ENCODE measurements at regions not wholly inside any gene's neighbourhood (a gene's known extent, or its start where the extent isn't known, plus 50 kb on each side); places are given as distances from the start of the nearest gene placed in this dataset.

DNA sequence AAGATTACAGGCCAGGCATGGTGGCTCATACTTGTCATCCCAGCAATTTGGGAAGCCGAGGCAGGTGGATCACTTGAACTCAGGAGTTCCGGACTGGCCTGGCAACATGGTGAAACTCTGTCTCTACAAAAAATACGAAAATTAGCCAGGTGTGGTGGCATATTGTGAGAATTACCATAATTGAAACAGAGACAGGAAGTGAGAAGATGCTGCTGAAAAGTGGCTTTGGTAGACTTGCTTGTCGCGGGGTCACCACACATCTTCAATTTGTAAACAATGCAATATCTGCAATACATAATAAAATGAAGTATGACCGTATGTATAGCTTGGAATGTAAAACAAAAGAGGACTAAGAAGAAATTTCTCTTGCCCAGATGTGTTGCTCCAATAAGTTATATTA, 490.5 kb downstream of the GABRG2 start:
- H2BK120ac ChIP-seq (ENCODE audit: low read depth, low read length) = no peak overlapping the region
- H4K5ac ChIP-seq (ENCODE audit: low read depth, low read length) = no peak overlapping the region
- ATAC-seq (ENCODE audit: low read depth) (no peak), DNase-seq (no peak)
- ChIA-PET CTCF (no interaction called here), POLR2A (ENCODE audit: unreplicated experiment) (no interaction called here)
- H4K8ac ChIP-seq (ENCODE audit: low read depth in 2 of 2, low read length in 2 of 2) = no peak overlapping the region
- H3K9ac ChIP-seq (ENCODE audit: low read depth, low read length) = no peak overlapping the region
- intact Hi-C loops (cut with micrococcal nuclease) = no loop called here
- dilution Hi-C loops (cut with HindIII; ENCODE audit: low sequenced_read_pairs, unreplicated experiment) = no loop called here
- no peaks in the 10 kb centered on the region for H3K27me3 ChIP-seq (ENCODE audit: control insufficient read depth, insufficient read depth, low read length)
- no peaks in the 10 kb centered on the region for H3K9me1 ChIP-seq (ENCODE audit: insufficient read depth, low read length)
- no peak overlapping the region for H3K18ac ChIP-seq (ENCODE audit: low read depth, low read length)
- no peak overlapping the region for H2BK5ac ChIP-seq (ENCODE audit: low read depth, low read length, poor library complexity, severe bottlenecking)
- no peaks in the 10 kb centered on the region for H4K20me1 ChIP-seq (ENCODE audit: insufficient read depth, low read length)
- H3K4me3 ChIP-seq (ENCODE audit: insufficient read depth, low read depth, low read length) = no peak overlapping the region
- H3K14ac ChIP-seq (replicated peaks; ENCODE audit: low read depth, low read length) = no peak overlapping the region
- no CpG with 5 or more reads among the region's 6 CpGs for WGBS, 2 experiments (ENCODE audit: extremely low coverage in 2 of 2, insufficient read length in 1 of 2)
- H3K9me3 ChIP-seq (ENCODE audit: control insufficient read depth, insufficient read depth, low read length) = peaks cover 2% of the 10 kb centered on the region; the same call in 1 of the 2 replicates
- H2AFZ ChIP-seq (replicated peaks; ENCODE audit: low read length, poor library complexity) = no peak overlapping the region
- no peaks in the 10 kb centered on the region for H3K79me1 ChIP-seq (ENCODE audit: low read depth in 1 of 2, low read length in 2 of 2)
- H3K4ac ChIP-seq (ENCODE audit: low read depth, low read length) = no peak overlapping the region
- H2AK9ac ChIP-seq (replicated peaks; ENCODE audit: low read depth, low read length, poor library complexity) = no peak overlapping the region
- H3K4me1 ChIP-seq (ENCODE audit: control insufficient read depth, insufficient read depth, low read length) = no peaks in the 10 kb centered on the region
- no peak overlapping the region for H3K4me2 ChIP-seq (ENCODE audit: low read depth, low read length)
- no peak overlapping the region for H2BK15ac ChIP-seq (ENCODE audit: low read depth, low read length)
- no peaks in the 10 kb centered on the region for H3K36me3 ChIP-seq (ENCODE audit: control insufficient read depth, insufficient read depth, low read length)
- in situ Hi-C loops (cut with MboI; ENCODE audit: low sequenced_read_pairs) = no loop called here
- no peak overlapping the region for H3K56ac ChIP-seq (ENCODE audit: extremely low read depth, insufficient read depth, low read length)
- no peak overlapping the region for H3K23ac ChIP-seq (ENCODE audit: low read depth, low read length)
- no peak overlapping the region for H2BK20ac ChIP-seq (ENCODE audit: low read depth, low read length)
- no peak overlapping the region for H2AK5ac ChIP-seq (ENCODE audit: low read depth, low read length)
- no peak overlapping the region for H4K91ac ChIP-seq (ENCODE audit: insufficient read depth, low read depth, low read length)
- no TSS peak for BruUV-seq (replicated peaks)
- no peak overlapping the region for H3K27ac ChIP-seq (ENCODE audit: insufficient read depth, low read length)
- TF ChIP-seq, protein P1, sequence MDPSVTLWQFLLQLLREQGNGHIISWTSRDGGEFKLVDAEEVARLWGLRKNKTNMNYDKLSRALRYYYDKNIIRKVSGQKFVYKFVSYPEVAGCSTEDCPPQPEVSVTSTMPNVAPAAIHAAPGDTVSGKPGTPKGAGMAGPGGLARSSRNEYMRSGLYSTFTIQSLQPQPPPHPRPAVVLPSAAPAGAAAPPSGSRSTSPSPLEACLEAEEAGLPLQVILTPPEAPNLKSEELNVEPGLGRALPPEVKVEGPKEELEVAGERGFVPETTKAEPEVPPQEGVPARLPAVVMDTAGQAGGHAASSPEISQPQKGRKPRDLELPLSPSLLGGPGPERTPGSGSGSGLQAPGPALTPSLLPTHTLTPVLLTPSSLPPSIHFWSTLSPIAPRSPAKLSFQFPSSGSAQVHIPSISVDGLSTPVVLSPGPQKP (IDR thresholded peaks at IDR 0.05; ENCODE audit: borderline replicate concordance, low read depth, low read length) = no peak
- TF ChIP-seq CEBPB (IDR thresholded peaks at IDR 0.05; ENCODE audit: low read depth, low read length) (no peak), RFX5 (IDR thresholded peaks at IDR 0.05; ENCODE audit: low read depth, low read length) (no peak), MAFK (IDR thresholded peaks at IDR 0.05; ENCODE audit: low read depth, low read length) (no peak), NFE2L2 (IDR thresholded peaks at IDR 0.05; ENCODE audit: low read depth, low read length) (no peak), POLR2A (IDR thresholded peaks at IDR 0.05; ENCODE audit: low read depth, low read length) (no peak), RAD21 (IDR thresholded peaks at IDR 0.05; ENCODE audit: low read length) (no peak), MAZ (IDR thresholded peaks at IDR 0.05; ENCODE audit: borderline replicate concordance, low read depth, low read length) (no peak), CHD1 (IDR thresholded peaks at IDR 0.05; ENCODE audit: low read depth, low read length) (no peak), MXI1 (IDR thresholded peaks at IDR 0.05; ENCODE audit: borderline replicate concordance, low read depth, low read length) (no peak), FOS (IDR thresholded peaks at IDR 0.05; ENCODE audit: low read depth, low read length) (no peak), RCOR1 (IDR thresholded peaks at IDR 0.05; ENCODE audit: insufficient replicate concordance, low read length) (no peak), SMC3 (IDR thresholded peaks at IDR 0.05; ENCODE audit: low read depth, low read length) (no peak), BHLHE40 (IDR thresholded peaks at IDR 0.05; ENCODE audit: low read depth, low read length) (no peak)
- TF ChIP-seq, protein P2, sequence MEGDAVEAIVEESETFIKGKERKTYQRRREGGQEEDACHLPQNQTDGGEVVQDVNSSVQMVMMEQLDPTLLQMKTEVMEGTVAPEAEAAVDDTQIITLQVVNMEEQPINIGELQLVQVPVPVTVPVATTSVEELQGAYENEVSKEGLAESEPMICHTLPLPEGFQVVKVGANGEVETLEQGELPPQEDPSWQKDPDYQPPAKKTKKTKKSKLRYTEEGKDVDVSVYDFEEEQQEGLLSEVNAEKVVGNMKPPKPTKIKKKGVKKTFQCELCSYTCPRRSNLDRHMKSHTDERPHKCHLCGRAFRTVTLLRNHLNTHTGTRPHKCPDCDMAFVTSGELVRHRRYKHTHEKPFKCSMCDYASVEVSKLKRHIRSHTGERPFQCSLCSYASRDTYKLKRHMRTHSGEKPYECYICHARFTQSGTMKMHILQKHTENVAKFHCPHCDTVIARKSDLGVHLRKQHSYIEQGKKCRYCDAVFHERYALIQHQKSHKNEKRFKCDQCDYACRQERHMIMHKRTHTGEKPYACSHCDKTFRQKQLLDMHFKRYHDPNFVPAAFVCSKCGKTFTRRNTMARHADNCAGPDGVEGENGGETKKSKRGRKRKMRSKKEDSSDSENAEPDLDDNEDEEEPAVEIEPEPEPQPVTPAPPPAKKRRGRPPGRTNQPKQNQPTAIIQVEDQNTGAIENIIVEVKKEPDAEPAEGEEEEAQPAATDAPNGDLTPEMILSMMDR (conservative IDR thresholded peaks at IDR 0.05; ENCODE audit: low read depth, low read length) = no peak
- TF ChIP-seq, protein P3, sequence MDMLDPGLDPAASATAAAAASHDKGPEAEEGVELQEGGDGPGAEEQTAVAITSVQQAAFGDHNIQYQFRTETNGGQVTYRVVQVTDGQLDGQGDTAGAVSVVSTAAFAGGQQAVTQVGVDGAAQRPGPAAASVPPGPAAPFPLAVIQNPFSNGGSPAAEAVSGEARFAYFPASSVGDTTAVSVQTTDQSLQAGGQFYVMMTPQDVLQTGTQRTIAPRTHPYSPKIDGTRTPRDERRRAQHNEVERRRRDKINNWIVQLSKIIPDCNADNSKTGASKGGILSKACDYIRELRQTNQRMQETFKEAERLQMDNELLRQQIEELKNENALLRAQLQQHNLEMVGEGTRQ (IDR thresholded peaks at IDR 0.05; ENCODE audit: low read depth, low read length) = no peak

Measured in IMR-90 (cell line).